ENCODE measurements at regions not wholly inside any gene's neighbourhood (a gene's known extent, or its start where the extent isn't known, plus 50 kb on each side); places are given as distances from the start of the nearest gene placed in this dataset.

- no peak for TF ChIP-seq CTCF (IDR thresholded peaks at IDR 0.05; ENCODE audit: insufficient read depth, low read length)
- TF ChIP-seq POLR2AphosphoS5 (IDR thresholded peaks at IDR 0.05; ENCODE audit: low read depth), result no peak
- no peak for TF ChIP-seq REST (IDR thresholded peaks at IDR 0.05; ENCODE audit: insufficient replicate concordance, low read depth)
- no peak for TF ChIP-seq SPI1 (IDR thresholded peaks at IDR 0.05; ENCODE audit: borderline replicate concordance, low read depth)
- TF ChIP-seq GABPA (IDR thresholded peaks at IDR 0.05; ENCODE audit: low read depth), result no peak
Measured at GRCh38 chr12:104890476-104891096, 67.5 kb downstream of the SLC41A2 start.
